Nucleus accumbens (tissue), 56 donors: ENCODE measurements at regions not wholly inside any gene's neighbourhood (a gene's known extent, or its start where the extent isn't known, plus 50 kb on each side); places are given as distances from the start of the nearest gene placed in this dataset.

Experiments
- DNase-seq, 56 donors: peaks; one replicate each; lab custom pipeline; 2025; lab: John Stamatoyannopoulos, UW

GRCh38 chr6:87939776-87940175 lies 107.9 kb upstream of the SPACA1 start:
- no peak for DNase-seq

GRCh38 chr6:87938287-87938686 lies 109.4 kb upstream of the SPACA1 start:
- no peak for DNase-seq

GRCh38 chr6:87936065-87936464 lies 111.6 kb upstream of the SPACA1 start:
- no peak for DNase-seq

- DNase-seq: no peak
These were observed 112.4 kb upstream of the SPACA1 start for GRCh38 chr6:87935196-87935595.

GRCh38 chr6:87932361-87932760 lies 115.3 kb upstream of the SPACA1 start:
- no peak for DNase-seq

GRCh38 chr6:87929843-87930288 lies 117.8 kb upstream of the SPACA1 start:
- DNase-seq: peak; percentile 1 to 89 (median 56)

- no peak for DNase-seq
These were observed 121.0 kb upstream of the SPACA1 start for GRCh38 chr6:87926687-87927086.

- DNase-seq: no peak
These were observed 121.6 kb upstream of the SPACA1 start for GRCh38 chr6:87926072-87926471.

- no peak for DNase-seq
These were observed 122.1 kb upstream of the SPACA1 start for GRCh38 chr6:87925373-87926060.

GRCh38 chr6:87923389-87924050 lies 124.1 kb upstream of the SPACA1 start:
- no peak for DNase-seq

- no peak for DNase-seq
These were observed 124.7 kb upstream of the SPACA1 start for GRCh38 chr6:87922947-87923330.

GRCh38 chr6:87922196-87922946 lies 125.3 kb upstream of the SPACA1 start:
- DNase-seq: no peak

GRCh38 chr6:87921034-87921433 lies 126.6 kb upstream of the SPACA1 start:
- no peak for DNase-seq

- DNase-seq: no peak
These were observed 127.4 kb upstream of the SPACA1 start for GRCh38 chr6:87920245-87920644.

GRCh38 chr6:87919416-87919815 lies 128.2 kb upstream of the SPACA1 start:
- no peak for DNase-seq

- no peak for DNase-seq
These were observed 128.6 kb upstream of the SPACA1 start for GRCh38 chr6:87919001-87919400.

- DNase-seq: no peak
These were observed 129.1 kb upstream of the SPACA1 start for GRCh38 chr6:87918461-87918941.

- DNase-seq: no peak
These were observed 129.8 kb upstream of the SPACA1 start for GRCh38 chr6:87917886-87918285.

GRCh38 chr6:87916446-87916845 lies 131.2 kb upstream of the SPACA1 start:
- DNase-seq: no peak

- DNase-seq: no peak
These were observed 132.8 kb upstream of the SPACA1 start for GRCh38 chr6:87914637-87915395.

- peak in 6 of 56 donors; percentile 2 to 31 (median 4) for DNase-seq
These were observed 133.7 kb upstream of the SPACA1 start for GRCh38 chr6:87913974-87914373.
